Panc1 (cell line): ENCODE measurements at regions not wholly inside any gene's neighbourhood (a gene's known extent, or its start where the extent isn't known, plus 50 kb on each side); places are given as distances from the start of the nearest gene placed in this dataset.

ENCODE experiments used
- CTCF ChIP-seq: fragments of 450-650 bp; IDR thresholded peaks from 2 replicates; pipeline ENCODE4 v1.5.1; 2017; ENCODE audit warnings: mild to moderate bottlenecking
- POLR2AphosphoS5 ChIP-seq: IDR thresholded peaks from 2 replicates; pipeline ENCODE4 v1.6.1; 2012; ENCODE audit warnings: mild to moderate bottlenecking, low read depth, low read length, moderate library complexity

GRCh38 chr15:92733090-92733933 is 77.7 kb upstream of the FAM174B start:
- TF ChIP-seq CTCF: no peak
- no peak for TF ChIP-seq POLR2AphosphoS5
